ENCODE measurements at regions not wholly inside any gene's neighbourhood (a gene's known extent, or its start where the extent isn't known, plus 50 kb on each side); places are given as distances from the start of the nearest gene placed in this dataset.

DNA sequence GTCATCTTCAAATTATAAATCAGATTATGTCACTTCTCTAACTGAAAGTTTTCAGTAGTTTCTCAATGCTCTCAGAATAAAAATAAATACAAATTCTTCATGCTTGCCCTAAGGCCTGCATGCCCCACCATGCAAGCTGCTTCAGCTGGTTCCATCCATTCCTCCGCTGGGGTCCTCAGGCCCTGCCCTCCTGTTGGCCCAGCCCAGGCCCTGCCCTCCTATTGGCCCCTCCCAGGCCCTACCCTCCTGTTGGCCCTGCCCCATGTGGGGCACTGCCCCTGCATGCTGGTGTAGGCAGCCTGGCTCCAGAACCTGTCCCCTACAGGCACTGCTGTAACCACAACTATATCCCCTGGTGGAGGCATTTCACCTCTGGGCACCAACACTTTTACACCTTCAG, 109.3 kb upstream of the TCERG1L start:
- Histone ChIP-seq H3K36me3 (ENCODE audit: control insufficient read depth in 1 of 2, insufficient read depth in 2 of 2, low read depth in 1 of 2, low read length in 2 of 2) (no peaks in the 10 kb centered on the region), H2AK5ac (ENCODE audit: low read length, severe bottlenecking) (no peak overlapping the region), H3K18ac (ENCODE audit: low read depth in 1 of 2, low read length in 2 of 2) (no peak overlapping the region), H3K79me1 (replicated peaks; ENCODE audit: low read length, poor library complexity, severe bottlenecking) (no peaks in the 10 kb centered on the region), H3K27ac (ENCODE audit: low read length, poor library complexity, severe bottlenecking) (no peak overlapping the region), H2BK120ac (ENCODE audit: low read depth, low read length) (no peak overlapping the region), H4K91ac (ENCODE audit: low read length) (no peak overlapping the region), H3K4me1 (ENCODE audit: control insufficient read depth, insufficient read depth, low read depth, low read length) (no peaks in the 10 kb centered on the region), H2BK5ac (ENCODE audit: low read depth, low read length, poor library complexity, severe bottlenecking) (no peak overlapping the region), H3K9me3 (ENCODE audit: control insufficient read depth, low read length) (peaks cover 8% of the 10 kb centered on the region), H4K8ac (ENCODE audit: low read length) (no peak overlapping the region), H3K9ac (ENCODE audit: low read length) (no peak overlapping the region), H3K23ac (ENCODE audit: low read length in 2 of 2) (no peak overlapping the region), H3K27me3 (ENCODE audit: control insufficient read depth in 1 of 2, insufficient read depth in 1 of 2, low read length in 2 of 2) (no peaks in the 10 kb centered on the region), H2BK15ac (ENCODE audit: low read depth, poor library complexity, severe bottlenecking) (no peak overlapping the region), H3K4me3 (ENCODE audit: insufficient read depth in 1 of 2, low read depth in 1 of 2, low read length in 2 of 2) (no peak overlapping the region), H3K4me2 (ENCODE audit: low read length, poor library complexity, severe bottlenecking) (no peak overlapping the region), H2AFZ (ENCODE audit: low read depth, low read length) (no peak overlapping the region), H3K4ac (ENCODE audit: low read depth in 1 of 2, low read length in 2 of 2) (no peak overlapping the region), H3K14ac (ENCODE audit: low read length in 2 of 2) (no peak overlapping the region), H2BK12ac (ENCODE audit: low read length in 2 of 2) (no peak overlapping the region)
- no peak for DNase-seq
- WGBS = 89% methylated on average over 1 of the region's 1 CpG

DNA sequence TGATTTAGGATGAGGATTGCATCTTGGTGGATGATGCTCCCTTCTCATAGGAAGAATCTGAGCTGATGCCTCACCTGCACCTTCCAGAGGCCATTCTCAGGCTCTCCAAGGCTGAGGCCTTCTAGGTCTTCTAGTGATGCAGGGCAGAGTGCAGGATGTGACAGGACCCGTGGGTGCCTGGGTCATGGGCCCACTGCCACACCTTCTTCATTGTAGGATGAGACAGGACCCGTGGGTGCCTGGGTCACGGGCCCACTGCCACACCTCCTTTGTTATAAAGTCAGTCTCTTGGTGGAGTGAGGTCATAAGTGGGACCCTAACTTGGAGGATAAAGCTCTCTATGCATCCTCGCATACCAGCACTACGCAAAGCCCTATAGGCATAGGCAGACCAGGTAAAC, 109.9 kb upstream of the TCERG1L start:
- H2AK5ac ChIP-seq (ENCODE audit: low read length, severe bottlenecking) = no peak overlapping the region
- H2BK5ac ChIP-seq (ENCODE audit: low read depth, low read length, poor library complexity, severe bottlenecking) = no peak overlapping the region
- no peak overlapping the region for H2AFZ ChIP-seq (ENCODE audit: low read depth, low read length)
- no peak overlapping the region for H4K8ac ChIP-seq (ENCODE audit: low read length)
- no peaks in the 10 kb centered on the region for H3K27me3 ChIP-seq (ENCODE audit: control insufficient read depth in 1 of 2, insufficient read depth in 1 of 2, low read length in 2 of 2)
- WGBS = 79% methylated on average over 5 of the region's 5 CpGs
- no peak overlapping the region for H3K14ac ChIP-seq (ENCODE audit: low read length in 2 of 2)
- no peak overlapping the region for H2BK12ac ChIP-seq (ENCODE audit: low read length in 2 of 2)
- H2BK15ac ChIP-seq (ENCODE audit: low read depth, poor library complexity, severe bottlenecking) = no peak overlapping the region
- no peak overlapping the region for H3K18ac ChIP-seq (ENCODE audit: low read depth in 1 of 2, low read length in 2 of 2)
- H3K27ac ChIP-seq (ENCODE audit: low read length, poor library complexity, severe bottlenecking) = no peak overlapping the region
- no peaks in the 10 kb centered on the region for H3K36me3 ChIP-seq (ENCODE audit: control insufficient read depth in 1 of 2, insufficient read depth in 2 of 2, low read depth in 1 of 2, low read length in 2 of 2)
- no peak overlapping the region for H3K4me2 ChIP-seq (ENCODE audit: low read length, poor library complexity, severe bottlenecking)
- peaks cover 8% of the 10 kb centered on the region for H3K9me3 ChIP-seq (ENCODE audit: control insufficient read depth, low read length)
- H3K4me3 ChIP-seq (ENCODE audit: insufficient read depth in 1 of 2, low read depth in 1 of 2, low read length in 2 of 2) = no peak overlapping the region
- no peak overlapping the region for H3K23ac ChIP-seq (ENCODE audit: low read length in 2 of 2)
- H4K91ac ChIP-seq (ENCODE audit: low read length) = no peak overlapping the region
- no peaks in the 10 kb centered on the region for H3K4me1 ChIP-seq (ENCODE audit: control insufficient read depth, insufficient read depth, low read depth, low read length)
- no peak overlapping the region for H3K9ac ChIP-seq (ENCODE audit: low read length)
- no peaks in the 10 kb centered on the region for H3K79me1 ChIP-seq (replicated peaks; ENCODE audit: low read length, poor library complexity, severe bottlenecking)
- no peak for DNase-seq
- no peak overlapping the region for H2BK120ac ChIP-seq (ENCODE audit: low read depth, low read length)
- no peak overlapping the region for H3K4ac ChIP-seq (ENCODE audit: low read depth in 1 of 2, low read length in 2 of 2)

DNA sequence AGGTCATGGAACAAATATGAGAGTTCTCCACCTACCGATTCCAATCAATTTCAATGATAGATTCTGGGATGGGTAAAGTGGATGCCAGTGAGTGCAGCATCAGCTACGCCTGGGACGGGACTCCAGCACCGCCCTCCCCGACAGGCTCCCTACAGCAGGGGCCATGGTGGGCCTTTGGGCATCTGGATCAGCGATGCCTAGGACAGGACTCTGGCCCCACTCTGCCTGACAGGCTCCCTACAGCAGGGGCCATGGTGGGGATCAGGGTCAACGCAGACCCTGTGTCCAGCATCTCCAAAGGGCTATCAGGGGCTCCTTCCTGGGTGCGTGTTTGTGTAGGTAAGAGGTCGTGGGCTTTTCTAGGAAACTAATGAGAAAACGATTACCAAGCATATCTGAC, 111.2 kb upstream of the TCERG1L start:
- Histone ChIP-seq H3K9ac (ENCODE audit: low read length) (no peak overlapping the region), H3K4ac (ENCODE audit: low read depth in 1 of 2, low read length in 2 of 2) (no peak overlapping the region), H2BK120ac (ENCODE audit: low read depth, low read length) (no peak overlapping the region), H3K4me1 (ENCODE audit: control insufficient read depth, insufficient read depth, low read depth, low read length) (no peaks in the 10 kb centered on the region), H2BK15ac (ENCODE audit: low read depth, poor library complexity, severe bottlenecking) (no peak overlapping the region), H3K4me2 (ENCODE audit: low read length, poor library complexity, severe bottlenecking) (no peak overlapping the region), H3K27me3 (ENCODE audit: control insufficient read depth in 1 of 2, insufficient read depth in 1 of 2, low read length in 2 of 2) (no peaks in the 10 kb centered on the region), H2BK5ac (ENCODE audit: low read depth, low read length, poor library complexity, severe bottlenecking) (no peak overlapping the region), H3K79me1 (replicated peaks; ENCODE audit: low read length, poor library complexity, severe bottlenecking) (no peaks in the 10 kb centered on the region), H3K4me3 (ENCODE audit: insufficient read depth in 1 of 2, low read depth in 1 of 2, low read length in 2 of 2) (no peak overlapping the region), H3K9me3 (ENCODE audit: control insufficient read depth, low read length) (no peaks in the 10 kb centered on the region), H3K14ac (ENCODE audit: low read length in 2 of 2) (no peak overlapping the region), H2AK5ac (ENCODE audit: low read length, severe bottlenecking) (no peak overlapping the region), H3K36me3 (ENCODE audit: control insufficient read depth in 1 of 2, insufficient read depth in 2 of 2, low read depth in 1 of 2, low read length in 2 of 2) (no peaks in the 10 kb centered on the region), H2BK12ac (ENCODE audit: low read length in 2 of 2) (no peak overlapping the region), H2AFZ (ENCODE audit: low read depth, low read length) (no peak overlapping the region), H3K23ac (ENCODE audit: low read length in 2 of 2) (no peak overlapping the region), H3K18ac (ENCODE audit: low read depth in 1 of 2, low read length in 2 of 2) (no peak overlapping the region), H4K91ac (ENCODE audit: low read length) (no peak overlapping the region), H3K27ac (ENCODE audit: low read length, poor library complexity, severe bottlenecking) (no peak overlapping the region), H4K8ac (ENCODE audit: low read length) (no peak overlapping the region)
- DNase-seq = no peak
- WGBS = 83% methylated on average over 10 of the region's 10 CpGs

DNA sequence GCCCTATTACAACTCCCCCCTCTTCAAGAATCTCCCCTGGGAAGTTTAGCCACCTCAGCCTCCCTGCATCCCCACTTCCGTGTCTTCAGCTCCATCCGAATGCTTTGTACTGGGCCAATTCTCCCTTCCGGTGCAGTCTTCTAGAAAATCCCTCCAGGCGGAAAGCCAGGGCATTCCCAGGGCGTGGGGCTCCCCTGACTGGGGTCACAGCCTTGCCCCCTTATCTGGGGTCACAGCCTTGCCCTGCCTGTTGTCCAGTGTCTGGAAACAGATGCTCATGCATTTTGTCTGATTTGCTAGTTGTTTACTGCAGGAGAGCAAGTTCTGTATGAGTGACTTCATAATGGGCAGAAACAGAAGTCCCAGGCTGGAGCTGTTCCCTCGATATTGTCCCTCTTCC, 112.5 kb upstream of the TCERG1L start:
- H4K8ac ChIP-seq (ENCODE audit: low read length) = no peak overlapping the region
- no peak for DNase-seq
- no peak overlapping the region for H3K4ac ChIP-seq (ENCODE audit: low read depth in 1 of 2, low read length in 2 of 2)
- no peak overlapping the region for H3K9ac ChIP-seq (ENCODE audit: low read length)
- no peak overlapping the region for H3K14ac ChIP-seq (ENCODE audit: low read length in 2 of 2)
- no peak overlapping the region for H3K27ac ChIP-seq (ENCODE audit: low read length, poor library complexity, severe bottlenecking)
- no peak overlapping the region for H3K4me3 ChIP-seq (ENCODE audit: insufficient read depth in 1 of 2, low read depth in 1 of 2, low read length in 2 of 2)
- no peak overlapping the region for H2AFZ ChIP-seq (ENCODE audit: low read depth, low read length)
- no peak overlapping the region for H4K91ac ChIP-seq (ENCODE audit: low read length)
- no peaks in the 10 kb centered on the region for H3K9me3 ChIP-seq (ENCODE audit: control insufficient read depth, low read length)
- H2BK15ac ChIP-seq (ENCODE audit: low read depth, poor library complexity, severe bottlenecking) = no peak overlapping the region
- no peak overlapping the region for H3K18ac ChIP-seq (ENCODE audit: low read depth in 1 of 2, low read length in 2 of 2)
- no peak overlapping the region for H2AK5ac ChIP-seq (ENCODE audit: low read length, severe bottlenecking)
- 79% methylated on average over 6 of the region's 6 CpGs for WGBS
- H3K4me2 ChIP-seq (ENCODE audit: low read length, poor library complexity, severe bottlenecking) = no peak overlapping the region
- H3K23ac ChIP-seq (ENCODE audit: low read length in 2 of 2) = no peak overlapping the region
- no peaks in the 10 kb centered on the region for H3K4me1 ChIP-seq (ENCODE audit: control insufficient read depth, insufficient read depth, low read depth, low read length)
- H2BK12ac ChIP-seq (ENCODE audit: low read length in 2 of 2) = no peak overlapping the region
- H2BK5ac ChIP-seq (ENCODE audit: low read depth, low read length, poor library complexity, severe bottlenecking) = no peak overlapping the region
- H3K36me3 ChIP-seq (ENCODE audit: control insufficient read depth in 1 of 2, insufficient read depth in 2 of 2, low read depth in 1 of 2, low read length in 2 of 2) = no peaks in the 10 kb centered on the region
- H3K27me3 ChIP-seq (ENCODE audit: control insufficient read depth in 1 of 2, insufficient read depth in 1 of 2, low read length in 2 of 2) = peaks cover 0 to 3% of the 10 kb centered on the region in 2 experiments
- H3K79me1 ChIP-seq (replicated peaks; ENCODE audit: low read length, poor library complexity, severe bottlenecking) = no peaks in the 10 kb centered on the region
- H2BK120ac ChIP-seq (ENCODE audit: low read depth, low read length) = no peak overlapping the region
